Testis (tissue), 2 donors: ENCODE measurements at regions not wholly inside any gene's neighbourhood (a gene's known extent, or its start where the extent isn't known, plus 50 kb on each side); places are given as distances from the start of the nearest gene placed in this dataset.
"Not testable (repeated sequence)": the region's sequence is repeated elsewhere in the genome, so short reads cannot be mapped to it uniquely, and the experiment has no call there.

Experiments used
- CTCF ChIP-seq, 3 experiments: fragments of 450-650 bp in 2 of 3; fragments of 200-600 bp in 1 of 3; sonication (generic) in 1 of 3; IDR thresholded peaks; one replicate each; pipeline ENCODE4 v1.5.1; 2016 to 2019; ENCODE audit warnings: antibody characterized with exemption in 3 of 3, mild to moderate bottlenecking in 2 of 3, moderate library complexity in 1 of 3
- POLR2A ChIP-seq: fragments of 450-650 bp; IDR thresholded peaks from one replicate; pipeline ENCODE4 v1.6.1; 2017; ENCODE audit warnings: antibody characterized with exemption, mild to moderate bottlenecking, moderate library complexity

GRCh38 chr21:28281357-28281756 is 711.3 kb downstream of the LTN1 start:
- TF ChIP-seq CTCF (IDR thresholded peaks at IDR 0.05); POLR2A: not testable (repeated sequence)
